CD4-positive, alpha-beta T cell treated with Interleukin-2 at 100 ng/mL for 4 hours (primary cell): ENCODE measurements at regions not wholly inside any gene's neighbourhood (a gene's known extent, or its start where the extent isn't known, plus 50 kb on each side); places are given as distances from the start of the nearest gene placed in this dataset.

Experiments
- DNase-seq: peaks from one replicate; pipeline ENCODE4 v3.0.0-alpha.2; 2020; ENCODE audit warnings: low spot score

DNA sequence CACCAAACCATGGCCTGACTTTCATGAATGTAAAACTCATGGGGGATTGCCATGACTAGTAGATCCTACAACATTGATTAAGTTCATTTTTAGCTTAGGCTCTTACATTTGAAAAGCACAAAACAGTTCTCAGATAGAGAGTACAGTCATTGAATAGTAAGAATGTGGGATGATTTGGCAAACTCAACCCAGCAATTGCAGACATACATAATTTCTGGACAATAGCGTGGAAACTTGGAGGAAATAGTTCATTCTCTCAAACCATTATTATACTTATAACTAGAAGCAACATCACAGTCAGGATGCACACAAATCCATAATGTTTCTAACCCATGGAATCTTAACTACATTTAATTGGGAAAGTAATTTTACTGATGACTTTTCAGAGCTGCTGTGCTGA is 598.2 kb downstream of the LMO4 start:
- DNase-seq: no peak

DNA sequence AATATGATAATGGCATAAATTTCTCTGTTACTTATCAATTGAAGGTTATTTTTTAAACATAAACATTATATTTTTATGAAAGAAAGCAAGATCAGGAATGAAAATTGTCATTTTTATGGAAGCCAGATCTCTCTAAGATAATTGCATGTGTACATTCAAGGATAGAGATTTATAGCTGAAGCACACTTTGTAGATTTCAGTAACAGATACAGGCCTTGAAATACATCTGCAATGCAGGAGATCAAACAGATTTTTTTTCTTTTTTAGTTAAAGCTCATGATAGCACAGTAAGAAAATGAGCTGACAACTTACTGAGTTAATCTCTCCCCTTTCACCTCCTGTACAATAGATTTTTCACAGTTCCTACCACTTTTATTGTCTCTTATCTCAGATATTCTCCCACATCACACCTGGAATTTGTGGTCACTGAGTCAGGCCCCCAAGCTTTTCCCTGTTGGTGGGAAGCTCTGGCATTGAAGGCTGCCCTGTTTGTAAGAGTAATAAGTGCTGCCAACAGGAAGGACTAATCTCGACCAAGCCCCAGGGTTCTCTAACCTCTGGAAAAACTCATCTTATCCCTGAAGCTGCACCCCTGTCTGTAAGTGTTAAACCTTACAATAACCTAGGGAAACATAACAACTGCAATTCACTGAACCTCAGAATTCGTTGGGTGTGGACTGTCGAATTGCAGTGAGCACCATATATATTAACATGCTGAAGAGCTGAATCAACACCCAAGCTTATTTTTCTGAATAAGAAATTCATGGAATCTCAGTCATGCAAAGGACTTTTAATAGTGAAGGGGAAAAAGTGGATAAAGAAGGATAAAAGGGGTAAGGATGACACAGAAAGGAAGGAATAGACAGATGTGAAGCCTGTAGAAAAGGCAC is 599.0 kb downstream of the LMO4 start:
- no peak for DNase-seq

DNA sequence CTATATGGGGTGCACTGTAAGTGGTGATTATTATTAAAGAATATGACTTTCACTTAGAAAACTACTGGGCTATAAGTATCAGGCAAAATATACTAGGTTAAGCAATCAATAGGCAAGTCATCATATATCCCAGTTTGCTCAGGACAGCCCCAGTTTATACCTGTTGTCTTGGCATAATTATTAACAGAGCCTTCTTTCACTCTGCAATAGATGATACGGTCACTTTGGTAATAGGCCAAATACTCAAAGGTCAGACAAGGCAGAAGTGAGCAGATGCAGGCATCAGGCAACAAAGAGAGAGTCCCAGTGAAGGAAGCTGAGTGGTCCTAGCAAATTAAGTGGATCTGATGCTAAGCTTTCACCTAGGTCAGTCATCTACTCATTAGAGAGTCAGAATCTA is 599.9 kb downstream of the LMO4 start:
- DNase-seq: no peak

DNA sequence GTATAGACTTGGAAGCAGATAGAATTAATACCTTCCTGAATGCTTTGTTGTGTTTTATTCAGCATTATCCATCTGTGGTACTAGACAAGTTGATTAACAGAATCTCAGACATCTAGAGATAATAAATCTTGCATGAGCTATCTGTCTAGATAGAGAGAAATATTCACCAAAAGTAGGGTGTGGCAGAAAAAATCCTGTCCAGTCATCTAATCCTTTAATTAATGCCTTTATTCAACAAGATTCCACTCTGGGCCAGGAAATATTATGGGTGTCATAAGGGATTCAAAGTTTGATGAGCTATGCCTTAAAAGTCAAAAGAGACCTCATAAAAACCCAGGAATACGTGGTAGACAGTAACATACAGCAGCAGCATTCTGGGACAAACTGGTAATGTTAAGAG is 601.2 kb downstream of the LMO4 start:
- no peak for DNase-seq

DNA sequence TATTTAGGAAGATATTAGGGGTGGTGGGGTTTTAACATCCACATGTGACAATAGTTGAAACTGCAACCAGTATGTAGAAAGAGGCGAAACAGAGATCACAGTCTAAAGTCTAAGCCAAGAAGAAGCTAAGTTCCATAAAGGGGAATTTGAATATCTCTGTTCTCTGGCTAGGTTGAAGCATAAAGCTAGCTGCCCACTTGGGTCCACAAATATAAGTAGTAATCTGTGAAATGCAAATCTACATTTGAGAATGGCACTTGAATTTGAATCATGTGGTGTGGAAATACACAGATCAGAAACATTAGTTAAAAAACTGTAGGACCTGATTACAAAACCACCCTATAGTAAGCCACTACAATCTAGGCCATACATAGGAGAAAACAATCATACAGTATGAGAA is 602.1 kb downstream of the LMO4 start:
- DNase-seq: no peak

DNA sequence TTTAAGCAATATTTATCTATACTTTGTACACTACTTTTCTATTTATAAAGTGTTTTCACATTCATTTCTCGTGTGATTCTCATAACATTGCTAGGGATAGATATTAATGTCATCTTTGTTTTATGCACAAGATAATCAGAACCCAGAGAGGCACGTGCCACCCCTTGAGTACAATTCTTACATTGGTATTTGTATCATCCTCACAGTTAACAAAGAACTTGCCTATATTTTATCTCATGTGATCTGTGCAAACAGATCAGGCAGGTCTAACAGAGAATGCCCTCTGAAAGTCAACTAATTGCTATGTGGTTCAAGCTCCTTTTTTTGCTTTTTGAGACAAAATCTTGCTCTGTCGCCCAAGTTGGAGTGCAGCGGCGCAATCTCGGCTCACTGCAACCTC is 604.5 kb downstream of the LMO4 start:
- no peak for DNase-seq

DNA sequence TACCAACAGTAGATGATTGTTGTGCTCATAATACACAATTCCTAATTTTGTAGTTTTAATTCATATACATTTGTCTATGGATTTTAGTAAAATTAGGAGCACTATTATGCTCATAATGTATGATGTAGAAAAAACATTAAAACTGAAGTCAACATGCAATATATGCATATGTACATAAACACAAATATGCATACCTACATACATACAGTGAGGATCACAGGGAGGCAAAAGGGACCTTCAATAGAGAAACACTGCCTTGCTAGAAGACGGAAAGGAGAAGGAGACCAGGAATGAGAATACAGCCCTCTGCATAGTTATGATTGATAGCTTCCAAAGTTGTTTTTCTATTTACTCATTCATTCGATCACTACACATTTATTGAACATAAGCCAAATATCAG is 606.5 kb downstream of the LMO4 start:
- DNase-seq: no peak

DNA sequence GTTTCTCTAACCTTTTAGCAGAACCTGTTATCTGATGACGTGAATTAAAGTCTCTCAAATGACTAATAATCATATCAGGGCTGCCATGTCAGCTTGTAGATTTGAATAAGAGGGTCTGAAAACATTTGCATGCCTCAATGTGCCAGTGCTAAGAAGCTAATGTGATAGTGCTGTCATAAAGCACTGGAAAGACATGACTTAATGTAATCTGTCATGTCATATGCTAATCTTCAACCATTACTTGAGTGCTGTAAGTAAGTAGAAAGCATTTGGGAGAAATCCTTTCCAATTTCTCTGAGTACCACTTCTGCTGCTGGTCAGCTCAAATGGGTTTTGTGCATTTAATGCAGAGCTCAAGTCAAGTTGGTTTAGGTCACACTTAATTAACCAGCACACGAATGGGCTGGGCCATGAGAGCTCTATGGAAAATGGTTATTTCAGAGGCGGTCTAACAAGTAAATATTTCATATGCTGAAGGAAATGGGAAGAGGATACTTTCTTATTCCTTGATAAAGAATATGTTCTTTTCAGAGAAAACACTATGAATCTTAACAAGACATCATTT is 609.2 kb downstream of the LMO4 start:
- DNase-seq: no peak

DNA sequence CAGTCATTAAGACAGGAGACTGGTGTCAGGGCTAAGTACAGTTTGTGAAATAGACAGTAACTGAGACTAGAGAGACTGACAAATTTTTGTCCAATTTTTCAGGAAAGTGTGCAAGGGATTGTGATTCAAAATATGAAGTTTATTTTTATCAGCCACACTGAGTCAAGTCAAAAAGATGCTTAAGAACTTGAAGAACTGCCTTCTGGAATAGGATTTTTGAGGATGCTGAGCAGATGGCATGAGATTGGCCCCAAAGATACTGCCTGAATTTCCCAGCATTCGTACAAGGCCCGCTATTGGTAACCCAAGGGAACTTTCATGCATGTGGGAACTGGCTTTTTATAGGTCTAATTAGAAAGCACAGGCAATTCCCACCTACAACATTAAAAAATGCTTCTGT is 610.0 kb downstream of the LMO4 start:
- DNase-seq: no peak

DNA sequence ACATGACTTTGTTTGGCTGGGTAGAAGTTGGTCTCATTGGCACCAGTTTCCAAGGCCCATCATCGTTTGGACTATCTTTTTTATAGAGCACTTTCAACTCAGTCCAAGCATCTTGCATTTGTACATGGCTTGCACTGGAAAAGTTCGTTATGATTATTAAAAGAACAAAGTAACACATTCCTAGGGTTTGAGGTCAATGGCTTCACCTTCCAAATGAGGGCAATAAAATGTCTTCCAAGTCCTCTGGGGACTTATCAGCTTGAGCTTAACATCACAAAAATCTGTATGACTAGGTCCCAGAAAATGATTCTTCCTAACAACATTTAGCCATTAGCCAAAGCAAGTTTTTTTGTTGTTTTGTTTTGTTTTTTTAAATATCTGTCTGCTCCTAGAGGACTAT is 610.8 kb downstream of the LMO4 start:
- no peak for DNase-seq

DNA sequence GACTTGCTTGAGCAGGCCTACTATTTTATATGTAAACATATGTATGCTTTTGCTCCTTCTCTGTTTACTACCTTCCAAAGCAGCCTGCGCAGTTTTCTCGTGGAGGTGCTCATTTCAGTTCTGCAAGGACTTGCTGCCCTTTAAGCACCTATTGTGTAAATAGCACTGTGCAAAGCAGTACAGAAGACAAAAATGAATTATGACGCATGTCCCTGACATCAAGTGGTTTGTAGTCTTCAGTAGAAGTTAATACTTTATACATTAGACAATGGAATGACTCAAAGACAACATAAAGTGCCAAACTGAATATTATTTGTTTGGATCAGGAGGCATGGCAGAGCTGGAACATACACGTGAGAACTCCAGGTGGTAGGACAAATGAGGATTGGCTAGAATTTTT is 611.7 kb downstream of the LMO4 start:
- no peak for DNase-seq

DNA sequence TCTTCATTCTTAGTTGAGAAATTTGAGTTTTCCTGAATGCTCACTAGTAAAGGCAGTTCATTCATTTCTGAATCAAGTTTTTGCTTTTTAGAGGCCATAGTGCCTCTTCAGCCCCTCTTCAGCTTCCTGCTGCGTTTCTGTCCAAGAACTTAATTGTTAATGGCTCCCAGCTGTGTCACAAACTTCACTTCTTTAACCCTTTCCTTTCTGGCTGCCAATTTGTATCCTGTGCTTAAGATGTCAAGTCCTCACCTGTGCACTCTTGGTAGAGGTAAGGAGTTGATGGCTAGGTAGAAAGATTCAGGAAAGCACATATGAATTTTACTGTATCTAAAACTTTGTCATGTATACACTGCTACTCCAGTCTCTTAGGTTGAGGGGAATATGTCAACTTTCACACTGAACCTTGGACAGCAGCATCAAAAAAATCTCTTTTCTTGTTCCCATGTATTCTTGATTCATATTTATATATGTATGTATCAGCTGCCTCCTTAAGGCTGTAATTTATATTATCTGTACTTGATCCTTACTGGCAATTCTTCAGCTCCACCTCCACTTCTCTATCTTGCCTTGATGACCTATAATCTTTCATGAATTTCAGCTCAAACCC is 612.8 kb downstream of the LMO4 start:
- DNase-seq: no peak

DNA sequence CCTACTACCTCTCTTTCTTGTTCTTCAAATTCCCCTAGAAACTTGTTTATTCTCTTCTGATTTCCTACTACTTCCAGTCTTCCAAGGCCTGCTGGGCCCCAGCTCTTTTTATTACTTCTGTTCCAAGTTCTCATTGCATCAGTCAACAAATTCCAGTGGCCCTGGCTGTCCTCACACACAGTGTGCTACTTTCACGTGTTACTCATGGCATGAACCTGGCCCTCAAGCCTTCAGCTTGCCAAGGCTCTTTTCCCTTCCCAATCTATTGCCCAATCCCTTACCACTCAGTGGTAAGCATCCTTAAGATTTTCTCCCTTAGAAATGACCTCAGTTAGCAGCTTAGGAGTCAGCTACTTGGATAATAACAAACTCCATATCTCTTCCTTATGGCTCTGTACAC is 613.5 kb downstream of the LMO4 start:
- no peak for DNase-seq

DNA sequence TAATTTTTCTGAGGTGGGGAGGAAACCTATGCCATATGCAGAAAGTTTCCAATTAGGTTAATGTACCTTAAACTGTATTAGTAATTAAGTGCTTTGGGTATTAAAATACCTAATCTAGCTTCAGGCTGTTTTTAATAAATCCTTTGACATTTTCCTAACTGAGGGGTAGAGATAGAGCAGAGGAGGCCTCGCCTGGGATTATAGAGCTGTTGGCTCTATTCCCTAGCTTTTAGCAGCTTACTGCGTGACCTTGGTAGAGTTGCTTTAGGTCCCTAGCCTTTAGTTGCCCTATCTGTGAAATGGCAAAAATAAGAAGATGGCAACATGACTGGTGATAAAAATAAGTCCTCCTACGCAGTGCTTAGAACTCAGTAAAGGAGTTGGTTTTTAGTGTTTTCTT is 621.0 kb downstream of the LMO4 start:
- DNase-seq: no peak

DNA sequence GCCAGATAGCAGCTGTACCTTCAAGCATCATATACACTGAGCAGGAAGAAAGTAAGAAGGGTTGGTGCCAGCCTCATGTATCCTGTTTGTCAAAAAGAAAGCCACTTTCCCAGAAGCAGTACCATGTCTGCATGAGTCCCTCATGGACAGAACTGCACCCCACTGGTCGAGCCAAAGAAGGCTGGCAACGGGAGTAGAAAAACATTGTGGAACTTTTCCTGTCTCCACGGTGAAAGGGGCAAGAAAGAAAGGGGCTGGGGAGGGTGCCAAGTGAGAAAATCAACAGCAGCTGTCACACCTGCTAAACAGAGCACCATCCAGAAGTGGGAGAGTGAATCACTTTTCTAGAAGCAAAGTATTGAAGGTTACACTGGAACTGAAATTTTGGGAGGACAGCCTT is 621.7 kb downstream of the LMO4 start:
- DNase-seq: no peak

DNA sequence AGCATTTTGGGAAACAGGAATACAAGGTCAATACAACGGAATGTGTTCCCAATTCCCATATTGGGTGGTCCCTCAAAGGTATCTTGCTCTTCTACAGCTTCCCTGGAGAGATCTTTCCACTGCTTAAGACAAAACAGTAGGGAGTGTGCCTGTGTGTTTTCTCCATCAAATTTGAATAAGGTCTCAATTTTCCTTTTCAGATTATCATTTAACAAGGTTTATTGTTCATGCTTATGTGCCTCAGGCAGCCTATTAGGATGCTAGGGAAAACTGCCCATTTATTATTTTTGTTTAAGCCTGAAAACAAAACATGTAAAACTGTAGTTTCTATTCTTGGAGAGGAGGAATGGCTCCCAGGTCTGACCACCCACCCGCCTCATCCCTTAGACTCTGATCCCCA is 622.7 kb downstream of the LMO4 start:
- DNase-seq: no peak

DNA sequence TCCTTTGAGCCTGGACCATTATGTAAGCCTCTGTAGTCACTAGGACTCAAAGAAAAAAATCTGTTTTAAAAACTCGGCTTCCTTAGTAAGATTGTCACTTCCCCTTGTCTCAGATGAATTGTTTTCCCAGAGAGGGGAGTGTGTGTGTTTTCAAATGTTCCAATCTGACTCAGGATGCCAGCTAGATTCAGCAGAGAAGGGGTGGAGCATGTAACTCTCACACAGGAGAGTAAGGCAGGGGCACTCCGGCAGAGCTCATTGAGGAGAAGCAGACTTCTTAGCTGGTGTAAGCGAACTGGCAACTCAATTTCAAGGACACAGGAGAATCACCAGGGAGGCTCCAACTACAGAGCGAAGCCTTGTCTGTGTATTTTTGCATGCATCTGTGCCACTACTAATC is 623.2 kb downstream of the LMO4 start:
- DNase-seq: no peak

DNA sequence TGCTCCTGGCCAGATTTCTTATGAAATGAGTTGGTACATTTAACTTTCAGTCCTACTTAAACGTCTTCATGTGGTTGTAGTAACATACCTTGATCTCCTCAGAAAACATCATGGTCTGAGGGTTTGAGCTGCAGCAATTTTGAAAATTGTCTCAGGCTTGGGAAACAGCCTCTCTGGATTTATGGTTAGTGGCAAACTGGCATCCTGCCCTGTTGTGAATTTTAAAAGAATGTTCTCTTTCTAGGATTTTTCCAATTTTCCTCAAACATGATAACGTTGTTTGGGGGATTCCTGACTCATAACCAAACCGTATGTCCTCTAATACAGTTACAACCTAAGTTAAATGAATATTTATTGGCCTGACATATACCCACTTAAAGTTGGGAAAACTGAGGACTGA is 624.4 kb downstream of the LMO4 start:
- DNase-seq: no peak

DNA sequence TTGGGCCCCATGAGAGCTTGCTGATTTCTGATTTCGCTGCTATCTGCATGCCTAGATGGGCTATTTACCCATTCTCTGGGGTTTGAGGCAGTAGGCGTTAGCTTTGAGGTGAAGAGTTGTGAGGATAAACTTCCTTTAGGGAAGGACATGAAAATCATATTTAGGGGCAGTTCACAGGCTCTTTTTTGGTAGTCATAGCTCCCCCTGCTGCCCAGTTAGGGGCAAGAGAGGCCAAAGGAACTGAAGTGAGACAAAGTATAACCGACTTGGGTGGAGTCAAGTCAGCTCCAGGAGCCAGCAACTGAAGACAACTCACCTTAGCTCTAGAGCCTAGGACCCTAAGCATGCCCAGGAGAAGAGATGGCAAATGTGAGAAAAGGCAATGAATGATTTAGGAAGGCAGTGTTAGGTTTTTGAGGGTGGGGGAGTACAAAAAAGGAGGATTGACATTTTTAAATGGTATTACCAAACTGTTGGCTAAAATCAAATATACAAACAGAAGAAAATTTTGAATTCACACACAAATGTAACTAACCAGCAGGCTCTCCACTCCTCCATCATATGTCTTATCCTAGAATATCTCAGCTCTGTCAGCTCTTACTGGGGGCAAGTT is 625.2 kb downstream of the LMO4 start:
- peak; percentile 58 for DNase-seq

DNA sequence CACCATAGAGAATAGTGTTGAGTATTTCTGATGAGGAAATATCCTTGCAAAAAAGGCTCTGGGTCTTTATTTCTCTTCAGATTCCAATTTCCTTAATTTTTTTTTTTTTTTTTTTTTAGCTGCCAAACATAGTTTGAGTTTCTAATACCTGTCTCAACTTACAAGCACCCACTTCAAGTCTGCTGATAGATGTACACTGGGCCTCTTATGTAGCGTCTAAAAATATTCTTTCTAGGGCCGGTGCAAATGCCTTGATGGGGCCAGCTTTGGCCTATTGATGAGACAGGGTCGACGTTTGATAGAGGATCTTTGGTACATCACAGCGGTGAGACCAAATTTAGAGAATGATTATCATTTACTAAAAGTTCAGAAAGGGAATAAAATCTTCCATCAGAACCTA is 626.4 kb downstream of the LMO4 start:
- DNase-seq: no peak

DNA sequence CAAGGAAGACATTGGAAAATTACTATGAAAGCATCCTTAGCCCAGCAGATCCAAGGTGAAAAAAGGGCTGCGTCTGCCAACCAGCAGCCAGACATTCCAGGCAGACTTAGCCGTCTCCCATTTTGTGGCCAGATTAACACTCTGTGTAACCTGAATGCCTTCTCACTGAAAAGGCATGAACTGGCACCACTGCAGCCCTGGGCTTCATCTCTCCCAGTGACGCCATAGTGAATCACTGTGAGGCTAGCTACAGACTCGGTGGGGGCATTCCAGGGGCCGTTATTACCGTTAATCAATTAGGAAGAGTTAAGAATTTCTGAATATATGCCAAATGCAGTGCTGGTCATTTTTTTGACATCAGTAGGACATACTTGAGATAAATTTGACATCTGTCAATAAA is 627.4 kb downstream of the LMO4 start:
- DNase-seq: no peak

DNA sequence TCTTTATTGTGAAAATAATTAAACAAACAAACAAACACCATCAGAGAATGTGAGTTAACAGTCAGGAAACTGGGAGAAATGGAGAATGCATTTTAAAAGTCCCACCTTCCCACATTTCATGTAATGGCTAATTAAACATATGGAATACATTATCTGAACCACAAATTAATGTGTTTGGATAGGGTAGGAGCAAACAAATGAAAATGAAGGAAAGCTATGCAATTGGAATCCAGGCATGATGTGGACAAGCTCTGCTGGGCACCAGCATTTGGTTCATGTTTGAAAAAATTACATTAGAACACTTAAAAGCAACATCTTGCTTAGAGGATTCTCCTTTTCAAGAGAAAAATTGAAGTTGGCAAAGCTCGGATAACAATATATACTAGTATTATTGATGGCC is 628.1 kb downstream of the LMO4 start:
- DNase-seq: no peak

DNA sequence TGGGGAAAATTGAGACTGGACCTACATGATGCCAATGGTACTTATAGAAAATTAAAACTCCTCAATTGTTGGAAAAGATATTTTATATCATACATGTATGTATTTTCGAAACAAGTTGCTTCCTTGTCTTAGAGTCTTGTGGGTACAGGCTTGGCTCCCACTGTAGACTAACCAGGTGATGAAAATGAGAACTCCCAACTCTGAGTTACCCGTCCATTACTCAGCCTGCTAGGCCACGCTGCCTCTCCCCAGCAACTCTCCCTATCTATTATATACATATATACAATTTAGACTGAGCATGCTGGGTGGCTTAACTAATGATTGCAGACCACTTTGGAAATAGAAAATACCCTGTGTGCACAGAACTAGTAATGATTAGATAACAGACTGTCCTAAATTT is 628.7 kb downstream of the LMO4 start:
- DNase-seq: no peak
